ENCODE measurements at regions not wholly inside any gene's neighbourhood (a gene's known extent, or its start where the extent isn't known, plus 50 kb on each side); places are given as distances from the start of the nearest gene placed in this dataset.

DNA sequence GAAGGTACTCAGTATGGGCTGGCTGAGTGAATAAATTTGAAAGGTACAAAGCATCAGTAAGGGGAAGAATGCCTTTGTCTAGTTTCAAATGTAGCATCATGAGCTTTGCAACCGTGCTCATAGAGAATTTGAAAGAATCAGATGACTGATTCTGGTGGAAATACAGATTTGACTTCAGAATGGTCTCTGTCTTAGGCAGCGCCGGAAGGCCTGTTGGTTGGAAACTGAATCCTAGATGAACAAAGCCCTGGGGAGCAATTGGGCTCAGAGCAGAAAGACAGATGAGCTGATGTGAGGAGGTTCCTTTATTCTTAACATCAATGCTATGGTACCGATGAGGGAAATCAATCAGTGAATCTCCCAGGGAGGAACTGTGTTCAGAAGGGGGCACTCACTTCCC, 137.3 kb downstream of the SNAPC1 start:
- no peak for DNase-seq (ENCODE audit: low read depth in 2 of 2)
- H3K4me3 ChIP-seq (replicated peaks in 1 of 2; ENCODE audit: low read depth in 2 of 2, low read length in 2 of 2): no peak overlapping the region
- TF ChIP-seq, protein P1, sequence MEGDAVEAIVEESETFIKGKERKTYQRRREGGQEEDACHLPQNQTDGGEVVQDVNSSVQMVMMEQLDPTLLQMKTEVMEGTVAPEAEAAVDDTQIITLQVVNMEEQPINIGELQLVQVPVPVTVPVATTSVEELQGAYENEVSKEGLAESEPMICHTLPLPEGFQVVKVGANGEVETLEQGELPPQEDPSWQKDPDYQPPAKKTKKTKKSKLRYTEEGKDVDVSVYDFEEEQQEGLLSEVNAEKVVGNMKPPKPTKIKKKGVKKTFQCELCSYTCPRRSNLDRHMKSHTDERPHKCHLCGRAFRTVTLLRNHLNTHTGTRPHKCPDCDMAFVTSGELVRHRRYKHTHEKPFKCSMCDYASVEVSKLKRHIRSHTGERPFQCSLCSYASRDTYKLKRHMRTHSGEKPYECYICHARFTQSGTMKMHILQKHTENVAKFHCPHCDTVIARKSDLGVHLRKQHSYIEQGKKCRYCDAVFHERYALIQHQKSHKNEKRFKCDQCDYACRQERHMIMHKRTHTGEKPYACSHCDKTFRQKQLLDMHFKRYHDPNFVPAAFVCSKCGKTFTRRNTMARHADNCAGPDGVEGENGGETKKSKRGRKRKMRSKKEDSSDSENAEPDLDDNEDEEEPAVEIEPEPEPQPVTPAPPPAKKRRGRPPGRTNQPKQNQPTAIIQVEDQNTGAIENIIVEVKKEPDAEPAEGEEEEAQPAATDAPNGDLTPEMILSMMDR (IDR thresholded peaks at IDR 0.05; ENCODE audit: low read depth, low read length): no peak

DNA sequence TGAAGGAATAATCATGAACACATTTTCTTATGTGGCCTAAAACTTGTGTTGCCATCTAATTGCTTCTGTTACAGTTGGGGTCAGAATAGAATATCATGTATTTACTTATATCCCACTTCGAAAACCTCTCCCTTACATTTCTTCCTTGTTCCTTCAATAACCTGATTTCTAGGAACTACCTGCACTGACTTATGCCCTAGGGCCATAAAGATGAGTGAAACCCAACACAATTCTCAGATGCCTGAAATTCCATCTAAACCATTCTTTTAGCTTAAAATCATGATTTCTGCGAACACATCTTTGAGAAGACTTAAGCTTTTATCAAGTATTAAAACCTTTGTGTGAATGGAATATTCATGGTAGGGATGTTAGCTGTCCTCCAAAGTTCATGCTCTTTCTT, 142.7 kb downstream of the SNAPC1 start:
- H3K4me3 ChIP-seq (replicated peaks in 1 of 2; ENCODE audit: low read depth in 2 of 2, low read length in 2 of 2): no peak overlapping the region
- TF ChIP-seq, protein P1 (IDR thresholded peaks at IDR 0.05; ENCODE audit: low read depth, low read length): no peak
- DNase-seq (ENCODE audit: low read depth in 2 of 2): no peak

DNA sequence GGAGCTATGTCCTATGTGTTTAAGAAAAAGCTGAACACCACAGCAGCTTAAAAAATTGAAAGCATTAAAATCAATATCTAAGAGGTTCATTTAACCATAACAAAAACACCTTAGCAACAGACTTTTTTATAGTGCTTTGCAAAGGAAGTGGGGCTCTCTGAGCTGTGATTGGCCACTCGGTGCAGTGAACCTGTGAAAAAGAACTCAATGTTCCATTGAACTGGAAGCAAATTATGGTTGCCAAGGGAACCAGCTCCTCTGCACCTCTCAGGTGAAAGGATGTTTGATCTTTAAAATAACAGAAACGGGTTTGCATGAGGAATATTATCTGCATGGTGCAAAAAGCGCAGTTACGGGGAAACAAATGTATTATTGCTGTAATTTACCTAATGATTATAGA, 149.4 kb downstream of the SNAPC1 start:
- no peak overlapping the region for H3K4me3 ChIP-seq (replicated peaks in 1 of 2; ENCODE audit: low read depth in 2 of 2, low read length in 2 of 2)
- TF ChIP-seq, protein P1 (IDR thresholded peaks at IDR 0.05; ENCODE audit: low read depth, low read length): no peak
- no peak for DNase-seq (ENCODE audit: low read depth in 2 of 2)

DNA sequence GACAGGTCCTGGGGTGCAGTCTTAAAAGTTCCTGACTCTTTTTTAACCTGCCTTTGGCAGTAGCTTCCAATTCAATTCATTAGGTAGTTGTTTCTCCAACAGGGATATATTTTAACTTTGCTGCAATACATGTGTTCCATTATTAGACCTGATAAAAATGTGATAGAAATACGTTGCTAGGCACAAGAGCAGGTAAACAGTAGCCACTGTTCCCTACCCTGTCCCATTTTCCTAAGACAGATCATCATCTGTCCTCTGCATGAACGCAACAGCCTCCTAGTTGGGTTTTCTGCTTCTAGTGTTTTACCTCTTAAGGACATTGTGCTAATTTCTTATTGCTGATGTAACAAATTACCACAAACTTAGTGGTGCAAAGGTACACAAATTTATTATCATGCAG, 156.8 kb downstream of the SNAPC1 start:
- TF ChIP-seq, protein P1 (IDR thresholded peaks at IDR 0.05; ENCODE audit: low read depth, low read length): no peak
- no peak overlapping the region for H3K4me3 ChIP-seq (replicated peaks in 1 of 2; ENCODE audit: low read depth in 2 of 2, low read length in 2 of 2)
- DNase-seq (ENCODE audit: low read depth in 2 of 2): no peak

DNA sequence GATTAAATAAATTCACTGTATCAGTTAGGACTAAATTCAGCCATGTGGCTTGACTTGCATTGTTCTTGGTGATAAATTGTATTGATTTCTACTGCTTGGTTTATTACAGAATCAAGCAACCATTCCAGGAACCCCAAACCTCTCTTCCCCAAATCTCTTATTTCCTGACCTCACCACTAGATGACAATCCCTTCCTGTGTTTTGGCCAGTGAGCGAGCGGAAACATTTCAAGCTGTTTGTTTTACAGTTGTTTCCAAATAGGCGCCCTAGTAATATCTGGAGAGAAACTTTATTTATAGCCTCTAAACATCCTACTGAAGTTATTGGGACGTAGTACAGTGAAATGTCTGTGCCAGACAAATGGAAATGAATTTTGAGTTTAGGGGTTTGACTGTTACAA, 161.1 kb downstream of the SNAPC1 start:
- DNase-seq (ENCODE audit: low read depth in 2 of 2): peak; percentile 3 to 56
- H3K4me3 ChIP-seq (replicated peaks in 1 of 2; ENCODE audit: low read depth in 2 of 2, low read length in 2 of 2): no peak overlapping the region
- TF ChIP-seq, protein P1 (IDR thresholded peaks at IDR 0.05; ENCODE audit: low read depth, low read length): peak; percentile 48

DNA sequence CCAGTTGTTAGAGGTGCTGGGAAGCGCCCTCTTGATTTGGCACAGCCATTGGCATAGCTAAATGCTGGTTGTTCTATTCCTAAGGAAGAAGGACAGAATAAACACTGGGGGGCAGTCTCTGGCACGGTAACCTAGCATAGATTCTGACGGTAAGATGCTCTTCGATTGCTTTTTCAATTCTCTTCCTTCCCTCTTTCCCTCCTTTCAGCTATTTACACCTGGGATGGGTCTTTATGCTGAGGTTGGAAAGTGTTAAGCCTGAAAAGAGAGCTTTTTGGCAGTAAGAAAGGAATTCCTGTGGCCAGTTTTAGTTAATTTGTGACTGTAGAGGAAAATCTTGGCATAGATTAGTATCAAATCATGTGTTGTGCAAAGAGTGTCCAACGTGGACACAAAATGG, 162.8 kb downstream of the SNAPC1 start:
- TF ChIP-seq, protein P1 (IDR thresholded peaks at IDR 0.05; ENCODE audit: low read depth, low read length): peak; percentile 24
- no peak overlapping the region for H3K4me3 ChIP-seq (replicated peaks in 1 of 2; ENCODE audit: low read depth in 2 of 2, low read length in 2 of 2)
- peak in 1 of 2 donors; percentile 40 for DNase-seq (ENCODE audit: low read depth in 2 of 2)

DNA sequence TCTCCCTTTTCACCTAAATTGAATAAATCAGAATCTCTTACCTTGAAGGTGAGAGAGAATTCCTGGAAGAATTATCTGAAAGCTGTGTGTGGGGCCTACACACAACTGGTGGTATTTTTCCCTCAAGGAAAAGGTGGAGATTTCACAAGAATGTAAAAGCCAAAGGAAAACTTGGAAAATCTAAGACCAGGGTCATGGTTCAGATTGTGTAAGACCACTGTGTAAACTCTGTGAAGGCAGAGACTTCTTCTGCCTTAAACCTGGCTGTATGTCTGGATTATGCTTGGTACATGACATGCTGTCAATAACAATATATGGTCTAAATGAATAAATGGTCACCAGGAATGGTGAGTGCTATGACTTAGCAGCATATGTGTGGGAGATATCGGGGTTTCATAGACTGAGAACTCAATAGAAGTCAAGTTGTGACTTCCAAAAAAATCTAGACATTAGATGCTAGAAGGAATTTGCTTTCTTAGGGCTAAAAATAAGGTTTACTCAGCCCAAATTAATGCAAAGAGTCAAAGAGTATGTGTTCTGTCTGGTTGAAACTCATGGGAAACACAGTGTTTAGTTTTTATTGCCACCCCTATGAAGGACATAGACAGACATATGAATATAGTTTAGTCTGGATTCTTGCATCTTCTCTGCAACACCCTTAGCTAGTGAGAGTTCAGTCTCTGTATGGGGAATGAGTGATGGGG, 163.7 kb downstream of the SNAPC1 start:
- DNase-seq (ENCODE audit: low read depth in 2 of 2): peak in 1 of 2 donors; percentile 38
- TF ChIP-seq, protein P1 (IDR thresholded peaks at IDR 0.05; ENCODE audit: low read depth, low read length): no peak
- no peak overlapping the region for H3K4me3 ChIP-seq (replicated peaks in 1 of 2; ENCODE audit: low read depth in 2 of 2, low read length in 2 of 2)

Data from cardiac fibroblast (primary cell).